ENCODE measurements at regions not wholly inside any gene's neighbourhood (a gene's known extent, or its start where the extent isn't known, plus 50 kb on each side); places are given as distances from the start of the nearest gene placed in this dataset.
A peak's percentile ranks its signal among the peaks of the same experiment; 100 is the strongest.
"Not testable (repeated sequence)": the region's sequence is repeated elsewhere in the genome, so short reads cannot be mapped to it uniquely, and the experiment has no call there.

GRCh38 chr15:20346082-20346805 is 195.4 kb downstream of the GOLGA6L6 start:
- Histone ChIP-seq H3K4me3 (ENCODE audit: insufficient read depth, low read length) (no peak overlapping the region), H3K9me3 (ENCODE audit: low read depth, low read length) (peaks cover 22% of the 10 kb centered on the region), H3K27me3 (ENCODE audit: insufficient read depth, low read length) (no peaks in the 10 kb centered on the region), H3K79me2 (ENCODE audit: insufficient read depth, low read length) (no peaks in the 10 kb centered on the region), H3K36me3 (ENCODE audit: insufficient read depth, low read length) (no peaks in the 10 kb centered on the region), H3K4me2 (ENCODE audit: insufficient read depth, low read length) (no peak overlapping the region), H3K4me1 (ENCODE audit: insufficient read depth, low read length) (no peaks in the 10 kb centered on the region), H2AFZ (ENCODE audit: low read length) (no peak overlapping the region), H4K20me1 (ENCODE audit: insufficient read depth, low read length) (no peaks in the 10 kb centered on the region), H3K27ac (ENCODE audit: low read depth, low read length) (no peak overlapping the region)
- peak; percentile 81 for DNase-seq (ENCODE audit: insufficient read length, low spot score, missing footprints)
- TF ChIP-seq CTCF (IDR thresholded peaks at IDR 0.05; ENCODE audit: extremely low read depth, low read depth, low read length), result no peak

GRCh38 chr15:20345401-20345958 is 196.1 kb downstream of the GOLGA6L6 start:
- Histone ChIP-seq H3K27ac (ENCODE audit: low read depth, low read length) (no peak overlapping the region), H2AFZ (ENCODE audit: low read length) (no peak overlapping the region), H3K27me3 (ENCODE audit: insufficient read depth, low read length) (no peaks in the 10 kb centered on the region), H3K4me3 (ENCODE audit: insufficient read depth, low read length) (no peak overlapping the region), H3K9me3 (ENCODE audit: low read depth, low read length) (peaks cover 26% of the 10 kb centered on the region), H3K36me3 (ENCODE audit: insufficient read depth, low read length) (no peaks in the 10 kb centered on the region), H3K79me2 (ENCODE audit: insufficient read depth, low read length) (no peaks in the 10 kb centered on the region), H4K20me1 (ENCODE audit: insufficient read depth, low read length) (no peaks in the 10 kb centered on the region), H3K4me1 (ENCODE audit: insufficient read depth, low read length) (no peaks in the 10 kb centered on the region), H3K4me2 (ENCODE audit: insufficient read depth, low read length) (no peak overlapping the region)
- peak; percentile 88 for DNase-seq (ENCODE audit: insufficient read length, low spot score, missing footprints)
- no peak for TF ChIP-seq CTCF (IDR thresholded peaks at IDR 0.05; ENCODE audit: extremely low read depth, low read depth, low read length)

GRCh38 chr15:20344601-20345400 is 196.8 kb downstream of the GOLGA6L6 start:
- DNase-seq (ENCODE audit: insufficient read length, low spot score, missing footprints), result peak; percentile 82

GRCh38 chr15:20343395-20344211 is 198.0 kb downstream of the GOLGA6L6 start:
- not testable (repeated sequence) for H3K27ac ChIP-seq (ENCODE audit: low read depth, low read length); H2AFZ ChIP-seq (ENCODE audit: low read length); H3K36me3 ChIP-seq (ENCODE audit: insufficient read depth, low read length); H3K4me3 ChIP-seq (ENCODE audit: insufficient read depth, low read length); H4K20me1 ChIP-seq (ENCODE audit: insufficient read depth, low read length); H3K79me2 ChIP-seq (ENCODE audit: insufficient read depth, low read length); H3K27me3 ChIP-seq (ENCODE audit: insufficient read depth, low read length); H3K4me1 ChIP-seq (ENCODE audit: insufficient read depth, low read length); H3K4me2 ChIP-seq (ENCODE audit: insufficient read depth, low read length)
- peak; percentile 32 for DNase-seq (ENCODE audit: insufficient read length, low spot score, missing footprints)
- peaks cover 23% of the 10 kb centered on the region for H3K9me3 ChIP-seq (ENCODE audit: low read depth, low read length)

More at GRCh38 chr15:20344601-20345400, 196.8 kb downstream of the GOLGA6L6 start:
- H4K20me1 ChIP-seq (ENCODE audit: insufficient read depth, low read length), result no peaks in the 10 kb centered on the region
- H3K4me2 ChIP-seq (ENCODE audit: insufficient read depth, low read length), result no peak overlapping the region
- TF ChIP-seq CTCF (IDR thresholded peaks at IDR 0.05; ENCODE audit: extremely low read depth, low read depth, low read length), result no peak
- no peak overlapping the region for H2AFZ ChIP-seq (ENCODE audit: low read length)
- no peaks in the 10 kb centered on the region for H3K79me2 ChIP-seq (ENCODE audit: insufficient read depth, low read length)
- H3K36me3 ChIP-seq (ENCODE audit: insufficient read depth, low read length), result no peaks in the 10 kb centered on the region
- H3K27me3 ChIP-seq (ENCODE audit: insufficient read depth, low read length), result no peaks in the 10 kb centered on the region
- H3K4me1 ChIP-seq (ENCODE audit: insufficient read depth, low read length), result no peaks in the 10 kb centered on the region
- no peak overlapping the region for H3K27ac ChIP-seq (ENCODE audit: low read depth, low read length)
- no peak overlapping the region for H3K4me3 ChIP-seq (ENCODE audit: insufficient read depth, low read length)
- peaks cover 28% of the 10 kb centered on the region for H3K9me3 ChIP-seq (ENCODE audit: low read depth, low read length)

GRCh38 chr15:20342601-20343394 is 198.8 kb downstream of the GOLGA6L6 start:
- not testable (repeated sequence) for H3K79me2 ChIP-seq (ENCODE audit: insufficient read depth, low read length); H3K27ac ChIP-seq (ENCODE audit: low read depth, low read length); H3K27me3 ChIP-seq (ENCODE audit: insufficient read depth, low read length); H3K4me2 ChIP-seq (ENCODE audit: insufficient read depth, low read length); H3K4me1 ChIP-seq (ENCODE audit: insufficient read depth, low read length); H3K4me3 ChIP-seq (ENCODE audit: insufficient read depth, low read length); H2AFZ ChIP-seq (ENCODE audit: low read length); DNase-seq (ENCODE audit: insufficient read length, low spot score, missing footprints); H3K36me3 ChIP-seq (ENCODE audit: insufficient read depth, low read length); H4K20me1 ChIP-seq (ENCODE audit: insufficient read depth, low read length)
- peaks cover 23% of the 10 kb centered on the region for H3K9me3 ChIP-seq (ENCODE audit: low read depth, low read length)
